ENCODE measurements at regions not wholly inside any gene's neighbourhood (a gene's known extent, or its start where the extent isn't known, plus 50 kb on each side); places are given as distances from the start of the nearest gene placed in this dataset.

- DNase-seq (ENCODE audit: low spot score) = no peak
Observed at GRCh38 chr20:6693178-6693807, 74.2 kb upstream of the BMP2 start.

- peak; percentile 11 for DNase-seq (ENCODE audit: low spot score)
Observed at GRCh38 chr20:6692566-6693173, 74.8 kb upstream of the BMP2 start.

DNA sequence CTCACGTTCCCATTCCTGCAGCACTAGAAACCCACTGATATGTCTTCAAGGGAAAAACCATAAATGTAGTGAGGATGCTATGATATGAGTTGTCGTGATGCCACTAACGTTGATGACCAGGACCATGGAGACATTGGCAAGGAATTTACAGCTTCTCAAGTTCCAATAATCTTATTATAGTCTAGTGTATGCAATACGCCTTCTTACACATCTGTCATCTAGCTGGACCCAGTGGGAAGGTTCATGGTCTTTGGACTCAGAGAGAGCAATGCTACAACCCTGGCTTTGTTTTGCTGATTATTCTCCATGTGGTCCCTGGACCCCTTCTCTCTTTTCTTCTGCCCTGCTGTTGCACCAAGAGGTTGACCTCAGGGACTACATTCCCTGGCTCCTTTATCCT is 76.0 kb upstream of the BMP2 start:
- no peak for DNase-seq (ENCODE audit: low spot score)

DNA sequence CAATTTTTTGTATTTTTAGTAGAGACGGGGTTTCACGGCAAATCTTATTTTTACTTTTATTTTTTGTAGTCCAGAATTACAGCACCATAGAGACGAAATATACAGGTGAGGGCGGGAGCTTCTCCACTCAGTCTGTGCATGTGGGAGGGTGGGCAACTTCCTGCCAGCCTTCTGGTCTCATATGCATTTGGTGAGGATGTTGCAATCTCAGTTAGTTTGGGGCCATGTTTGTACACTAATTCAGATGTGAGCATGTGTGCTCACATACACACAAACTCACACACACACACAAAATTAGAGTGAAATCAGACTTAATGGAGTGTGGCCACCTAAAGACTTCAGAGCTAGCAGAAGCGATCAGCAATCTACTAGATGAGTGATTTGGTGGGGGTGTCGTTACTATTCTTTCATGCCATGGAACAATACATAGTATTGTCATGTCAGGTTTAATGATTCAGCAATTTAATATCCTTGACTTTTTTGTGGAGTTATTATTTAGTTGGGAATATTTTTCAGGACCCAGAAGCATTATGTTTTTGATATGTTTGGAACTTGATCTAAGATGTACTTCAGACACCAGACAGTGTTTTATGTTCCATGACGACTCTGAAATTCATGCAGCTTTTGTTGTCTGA is 78.0 kb upstream of the BMP2 start:
- DNase-seq (ENCODE audit: low spot score) = no peak

GRCh38 chr20:6686171-6686570 is 81.3 kb upstream of the BMP2 start:
- no peak for DNase-seq (ENCODE audit: low spot score)

DNA sequence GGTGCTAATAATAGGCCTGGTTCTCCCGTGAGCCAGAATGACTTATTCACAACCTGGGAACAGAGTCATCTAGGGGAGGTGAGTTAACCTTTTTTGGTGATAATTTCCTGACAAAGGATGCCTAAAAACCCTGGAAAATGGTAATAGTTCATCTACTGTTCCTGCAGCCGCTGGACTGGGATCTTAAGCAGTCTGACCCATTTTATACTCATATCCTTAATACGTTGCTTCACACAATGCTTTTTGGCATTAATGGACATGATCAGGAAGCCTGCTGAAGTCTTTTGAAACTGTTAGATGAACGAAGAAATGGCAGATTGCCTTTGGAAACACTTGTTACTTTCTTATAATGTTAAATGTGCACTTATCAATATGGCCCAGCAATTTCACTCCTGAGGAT is 81.9 kb upstream of the BMP2 start:
- DNase-seq (ENCODE audit: low spot score) = no peak

GRCh38 chr20:6685181-6685582 is 82.3 kb upstream of the BMP2 start:
- no peak for DNase-seq (ENCODE audit: low spot score)

GRCh38 chr20:6683021-6683977 is 84.2 kb upstream of the BMP2 start:
- no peak for DNase-seq (ENCODE audit: low spot score)

- DNase-seq (ENCODE audit: low spot score) = no peak
Observed at GRCh38 chr20:6680854-6681253, 86.6 kb upstream of the BMP2 start.

- no peak for DNase-seq (ENCODE audit: low spot score)
Observed at GRCh38 chr20:6680441-6680840, 87.0 kb upstream of the BMP2 start.

DNA sequence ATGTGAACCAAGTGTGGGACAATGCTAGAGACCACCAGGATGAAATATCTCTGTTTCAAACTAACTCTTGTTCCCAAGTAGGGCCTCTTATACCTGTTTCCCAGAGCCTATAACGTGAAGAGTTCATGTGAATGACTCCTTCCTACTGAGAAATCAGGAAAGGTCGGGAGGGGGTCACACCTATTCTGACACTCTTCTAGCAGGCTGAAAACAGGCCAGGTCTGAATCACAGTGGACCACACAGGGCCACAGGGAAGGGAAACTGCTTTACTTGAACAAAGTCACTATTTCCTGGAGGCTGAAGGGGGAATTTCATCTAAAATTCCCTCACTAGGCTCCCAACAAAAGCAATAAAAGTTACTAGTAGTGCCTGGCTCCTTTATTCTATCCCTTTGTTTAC is 88.4 kb upstream of the BMP2 start:
- DNase-seq (ENCODE audit: low spot score) = no peak

- DNase-seq (ENCODE audit: low spot score) = no peak
Observed at GRCh38 chr20:6678101-6678500, 89.4 kb upstream of the BMP2 start.

DNA sequence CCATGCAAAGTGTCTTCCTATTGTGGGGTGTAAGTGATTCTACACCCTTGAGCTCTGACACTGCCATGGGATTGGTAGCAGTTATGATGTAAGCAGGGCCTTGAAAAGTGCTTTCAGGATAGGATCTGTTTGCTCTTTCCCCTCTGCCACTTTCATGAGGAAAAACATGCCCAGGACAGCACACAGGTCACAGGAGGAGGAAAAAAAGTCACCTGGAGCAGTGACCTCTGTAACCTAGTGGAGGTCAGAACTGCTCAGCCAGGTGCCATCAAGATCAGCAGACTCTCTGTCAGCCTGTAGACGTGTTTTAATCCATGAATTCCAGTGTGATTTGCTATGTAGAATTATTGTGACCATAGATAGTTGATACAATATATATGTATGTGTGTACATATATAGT is 92.7 kb upstream of the BMP2 start:
- no peak for DNase-seq (ENCODE audit: low spot score)

- DNase-seq (ENCODE audit: low spot score) = no peak
Observed at GRCh38 chr20:6673071-6673470, 94.4 kb upstream of the BMP2 start.

DNA sequence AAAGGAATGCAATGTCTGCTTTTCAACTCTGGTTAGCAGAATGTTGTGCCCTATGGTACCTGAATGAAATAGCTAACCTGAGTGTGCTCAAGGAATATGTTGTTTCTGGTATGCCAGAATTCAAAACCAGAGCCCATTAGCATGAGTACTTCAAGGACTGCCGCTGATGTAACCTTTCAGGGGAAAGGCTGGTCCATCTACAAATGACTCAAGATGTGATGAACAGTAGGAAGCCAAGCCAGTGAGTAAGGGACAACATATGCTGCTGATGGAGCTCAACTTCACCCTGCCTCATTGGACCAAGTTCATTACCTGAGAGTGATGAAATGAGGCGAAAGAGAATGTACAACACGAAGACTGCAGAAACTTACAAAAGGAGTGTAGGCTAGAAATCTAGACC is 95.7 kb upstream of the BMP2 start:
- DNase-seq (ENCODE audit: low spot score) = no peak

DNA sequence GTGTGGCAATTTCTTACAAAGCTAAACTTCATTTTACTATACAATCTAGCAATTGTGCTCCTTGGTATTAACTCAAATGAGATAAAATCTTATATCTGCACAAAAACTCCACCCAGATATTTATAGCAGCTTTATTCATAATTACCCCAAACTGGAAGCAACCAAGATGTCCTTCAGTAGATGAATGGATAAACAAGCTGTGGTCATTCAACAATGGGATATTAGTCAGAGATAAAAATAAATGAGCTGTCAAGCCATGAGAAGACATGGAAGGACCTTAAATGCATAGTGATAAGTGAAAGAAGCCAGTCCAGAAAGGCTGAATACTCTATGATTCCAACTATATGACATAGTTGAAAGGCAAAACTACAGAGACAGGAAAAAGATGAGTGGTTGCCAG is 98.9 kb upstream of the BMP2 start:
- DNase-seq (ENCODE audit: low spot score) = no peak

GRCh38 chr20:6665621-6666355 is 101.7 kb upstream of the BMP2 start:
- no peak for DNase-seq (ENCODE audit: low spot score)

GRCh38 chr20:6665161-6665560 is 102.3 kb upstream of the BMP2 start:
- no peak for DNase-seq (ENCODE audit: low spot score)

- DNase-seq (ENCODE audit: low spot score) = no peak
Observed at GRCh38 chr20:6664574-6664973, 102.9 kb upstream of the BMP2 start.

DNA sequence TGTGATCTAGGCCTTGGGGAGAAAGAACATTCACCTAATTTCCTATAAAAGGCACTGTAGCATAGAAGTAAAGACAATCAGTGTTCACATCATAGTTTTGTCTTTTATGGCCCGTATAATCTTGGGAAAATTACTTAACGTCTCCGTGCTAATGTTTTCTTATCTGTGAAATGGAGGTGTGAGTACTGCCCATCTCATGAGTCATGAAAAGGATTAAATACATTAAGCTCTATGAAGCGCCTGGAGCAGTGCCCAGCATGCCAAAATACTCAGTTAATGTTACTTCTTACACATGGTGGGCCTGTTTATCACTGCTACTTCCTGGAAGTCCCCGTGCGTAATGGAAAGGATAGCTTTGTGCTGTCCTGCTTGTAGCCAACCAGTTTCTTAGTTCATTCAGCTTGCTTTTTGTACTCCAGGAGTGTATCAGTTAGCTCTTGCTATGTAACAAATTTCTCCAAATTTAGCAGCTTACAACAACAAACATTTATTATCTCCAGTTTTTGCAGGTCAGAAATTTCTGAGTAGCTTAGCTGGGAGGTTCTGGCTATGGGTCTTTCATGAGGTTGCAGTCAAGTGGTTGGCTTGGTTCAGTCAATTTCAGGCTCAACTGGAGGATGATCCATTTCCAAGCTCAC is 103.6 kb upstream of the BMP2 start:
- DNase-seq (ENCODE audit: low spot score) = no peak

DNA sequence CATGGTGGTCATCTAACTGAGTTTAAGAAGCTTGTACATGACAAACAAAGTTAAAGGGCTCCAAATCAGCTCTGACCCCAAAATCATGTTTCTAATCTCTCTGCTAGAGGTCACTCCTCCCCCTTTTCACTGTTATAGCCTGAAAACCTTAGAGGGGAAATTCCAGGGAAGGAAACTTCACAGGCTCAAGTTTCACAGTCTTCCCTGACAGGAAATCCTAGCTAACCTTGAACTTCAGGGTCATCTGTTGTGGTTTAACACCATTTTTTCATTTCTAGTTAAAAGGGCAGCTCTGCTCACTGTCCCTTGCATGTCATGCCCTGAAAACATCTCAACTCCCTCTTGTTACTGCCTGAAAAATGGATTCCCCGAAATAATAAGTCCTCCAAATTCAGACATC is 104.4 kb upstream of the BMP2 start:
- DNase-seq (ENCODE audit: low spot score) = no peak

Data from globus pallidus (tissue), 1 donor.